Central memory CD8-positive, alpha-beta T cell (primary cell): ENCODE measurements at regions not wholly inside any gene's neighbourhood (a gene's known extent, or its start where the extent isn't known, plus 50 kb on each side); places are given as distances from the start of the nearest gene placed in this dataset.
"Not testable (repeated sequence)": the region's sequence is repeated elsewhere in the genome, so short reads cannot be mapped to it uniquely, and the experiment has no call there.

ENCODE experiments used
- ATAC-seq: fragments of 150-1000 bp; cut with Tn5 transposase; replicated peaks from 2 replicates; pipeline ENCODE4 v1.10.0; 2022; ENCODE audit warnings: mild to moderate bottlenecking, moderate FRiP score, moderate number of reproducible peaks; ENCODE audit not compliant: poor library complexity, severe bottlenecking; ENCODE audit errors: extremely low read depth
- DNase-seq, 2 donors: peaks; one replicate each; pipeline ENCODE4 v3.0.0; 2021; ENCODE audit warnings: low spot score in 2 of 2
- H3K27ac Mint-ChIP-seq: one replicate; pipeline ENCODE4 v1.8.0; 2022; ENCODE audit warnings: low read depth, mild to moderate bottlenecking, moderate library complexity, mixed read lengths
- H3K27me3 Mint-ChIP-seq: one replicate; pipeline ENCODE4 v1.8.0; 2022; ENCODE audit warnings: mixed read lengths
- H3K36me3 Mint-ChIP-seq: one replicate; pipeline ENCODE4 v1.8.0; 2022; ENCODE audit warnings: mild to moderate bottlenecking, moderate library complexity, mixed read lengths; ENCODE audit not compliant: insufficient read depth
- H3K4me1 Mint-ChIP-seq: one replicate; pipeline ENCODE4 v1.8.0; 2022; ENCODE audit warnings: mixed read lengths
- H3K4me3 Mint-ChIP-seq: one replicate; pipeline ENCODE4 v1.8.0; 2022; ENCODE audit warnings: mild to moderate bottlenecking, moderate library complexity, mixed read lengths
- H3K9me3 Mint-ChIP-seq: one replicate; pipeline ENCODE4 v1.8.0; 2022; ENCODE audit warnings: mixed read lengths

DNA sequence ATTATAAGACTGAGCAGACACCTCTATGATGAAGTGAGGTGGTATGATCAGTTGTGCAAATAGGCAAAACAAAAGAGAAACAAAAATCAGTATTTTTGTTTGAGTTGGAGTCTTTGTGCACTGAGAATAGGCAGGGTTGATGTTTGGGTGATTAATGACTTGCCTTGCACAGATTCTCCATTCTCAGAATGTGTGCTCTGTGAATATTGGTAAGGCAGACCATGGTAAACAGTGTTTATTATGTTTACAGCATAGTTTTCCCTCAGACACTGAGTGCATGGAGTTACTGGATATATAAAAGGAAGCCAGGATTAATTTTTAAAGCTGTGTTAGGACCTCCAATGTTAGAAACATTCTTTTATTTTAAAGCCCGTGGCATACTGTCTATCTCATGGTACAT, 240.2 kb upstream of the MAGEB16 start:
- no peaks in the 10 kb centered on the region for H3K9me3 Mint-ChIP-seq
- no peak overlapping the region for H3K4me3 Mint-ChIP-seq
- H3K36me3 Mint-ChIP-seq = no peaks in the 10 kb centered on the region
- DNase-seq (no peak), ATAC-seq (no peak)
- no peaks in the 10 kb centered on the region for H3K4me1 Mint-ChIP-seq
- no peaks in the 10 kb centered on the region for H3K27me3 Mint-ChIP-seq
- H3K27ac Mint-ChIP-seq = no peak overlapping the region

DNA sequence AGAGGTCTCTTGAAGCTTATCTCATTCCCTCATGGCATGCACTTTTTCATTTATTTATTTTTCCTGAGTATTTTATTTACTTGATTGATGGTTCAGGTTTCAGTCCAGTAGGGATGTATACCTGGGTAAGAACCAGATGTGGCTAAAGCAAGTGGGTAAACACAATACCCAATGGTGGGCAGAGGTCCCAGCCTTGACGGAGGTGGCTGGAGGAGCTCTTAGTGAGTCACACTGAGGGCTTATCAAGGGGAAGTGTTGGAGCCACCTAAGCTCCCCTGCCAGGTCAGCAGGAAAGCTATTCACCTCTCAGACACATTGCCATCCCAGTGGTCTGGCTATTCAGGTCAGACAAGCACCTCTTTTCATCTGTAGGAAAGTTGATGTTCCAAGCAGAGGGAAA, 236.2 kb upstream of the MAGEB16 start:
- H3K36me3 Mint-ChIP-seq = no peaks in the 10 kb centered on the region
- ATAC-seq (no peak), DNase-seq (no peak)
- no peak overlapping the region for H3K27ac Mint-ChIP-seq
- no peaks in the 10 kb centered on the region for H3K4me1 Mint-ChIP-seq
- H3K4me3 Mint-ChIP-seq = no peak overlapping the region
- H3K9me3 Mint-ChIP-seq = no peaks in the 10 kb centered on the region
- H3K27me3 Mint-ChIP-seq = no peaks in the 10 kb centered on the region

DNA sequence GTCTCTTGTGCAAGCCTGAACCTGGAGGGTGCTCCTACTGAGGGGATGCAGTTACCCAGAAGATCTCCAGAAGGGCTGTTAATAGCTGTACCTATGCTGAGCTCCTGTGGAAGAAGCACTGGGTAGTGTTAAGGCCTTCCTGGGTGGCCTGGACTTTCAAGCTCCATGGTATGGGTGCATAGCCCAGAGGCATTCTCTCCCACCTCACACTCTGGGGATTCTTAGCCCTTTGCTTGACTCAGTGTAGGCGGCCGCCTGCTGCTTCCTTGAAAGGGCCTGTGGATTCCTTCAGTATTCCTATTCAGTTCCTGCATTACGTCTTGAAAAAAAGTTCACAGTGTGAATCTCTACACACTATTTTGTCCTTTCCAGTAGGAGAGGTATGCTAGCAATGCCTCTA, 235.7 kb upstream of the MAGEB16 start:
- Mint-ChIP-seq H3K4me3 (no peak overlapping the region), H3K27ac (no peak overlapping the region), H3K9me3 (no peaks in the 10 kb centered on the region), H3K4me1 (no peaks in the 10 kb centered on the region), H3K27me3 (no peaks in the 10 kb centered on the region), H3K36me3 (no peaks in the 10 kb centered on the region)
- no peak for DNase-seq
- no peak for ATAC-seq

DNA sequence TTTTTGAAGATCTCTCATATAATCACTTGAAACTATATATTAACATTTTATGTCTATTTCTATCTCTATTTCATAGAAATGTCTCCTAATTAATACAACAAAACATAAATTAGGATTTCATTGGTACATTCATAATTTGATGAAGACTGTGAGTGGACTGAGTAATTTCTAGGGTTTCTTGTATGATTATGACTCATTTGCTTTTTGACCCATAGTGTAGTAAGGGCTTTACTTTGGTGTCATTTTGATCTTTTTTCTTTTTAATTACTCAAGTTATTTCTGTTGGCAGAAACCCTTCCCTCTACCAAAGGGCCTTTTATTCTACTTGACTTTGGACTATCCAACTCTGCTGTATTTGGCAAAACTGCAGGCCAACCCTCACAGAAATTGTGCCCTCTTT, 207.9 kb upstream of the MAGEB16 start:
- no peaks in the 10 kb centered on the region for H3K9me3 Mint-ChIP-seq
- no peak for ATAC-seq

DNA sequence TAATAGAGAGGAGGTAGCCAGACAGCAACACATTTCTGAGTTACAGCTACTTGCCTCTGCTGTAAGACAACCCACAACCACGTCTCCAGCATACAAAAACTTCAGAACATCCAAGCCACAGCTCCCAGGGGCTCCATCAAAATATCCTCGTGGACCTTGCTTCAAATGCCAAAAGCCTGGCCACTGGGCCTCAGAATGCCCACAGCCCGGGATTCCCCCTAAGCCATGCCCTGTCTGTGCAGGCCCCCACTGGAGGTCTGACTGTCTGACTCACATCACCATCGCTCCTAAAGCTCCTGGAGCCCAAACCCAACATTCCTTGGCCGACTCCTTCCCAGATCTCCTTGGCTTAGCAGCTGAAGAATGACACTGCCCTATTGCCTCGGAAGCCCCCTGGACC, 186.6 kb upstream of the MAGEB16 start:
- H3K36me3 Mint-ChIP-seq, H3K9me3 Mint-ChIP-seq, DNase-seq, H3K4me1 Mint-ChIP-seq, H3K4me3 Mint-ChIP-seq, H3K27me3 Mint-ChIP-seq, ATAC-seq, H3K27ac Mint-ChIP-seq: not testable (repeated sequence)

More for the DNA sequence above, 207.9 kb upstream of the MAGEB16 start:
- no peaks in the 10 kb centered on the region for H3K36me3 Mint-ChIP-seq
- no peaks in the 10 kb centered on the region for H3K27me3 Mint-ChIP-seq
- no peak overlapping the region for H3K27ac Mint-ChIP-seq
- no peak overlapping the region for H3K4me3 Mint-ChIP-seq
- no peaks in the 10 kb centered on the region for H3K4me1 Mint-ChIP-seq
- no peak for DNase-seq

DNA sequence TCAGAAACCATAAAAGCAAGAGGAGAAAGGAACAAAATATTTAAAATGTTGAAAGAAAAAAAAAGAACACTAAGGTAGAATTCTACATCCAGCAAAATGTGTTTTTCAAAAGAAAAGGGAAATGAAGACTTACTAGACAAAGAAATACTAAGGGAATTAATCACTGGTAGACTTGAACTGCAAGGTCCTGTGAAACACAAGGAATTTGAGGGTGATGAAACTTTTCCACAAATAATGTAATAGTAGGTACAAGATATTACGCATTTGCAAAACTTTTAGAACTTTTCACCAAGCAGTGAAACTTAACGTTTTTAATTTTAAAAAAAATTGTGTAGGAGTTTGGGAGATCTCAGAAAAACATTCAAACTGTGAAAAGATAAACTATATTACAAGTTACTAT, 180.3 kb upstream of the MAGEB16 start:
- Mint-ChIP-seq H3K4me3 (no peak overlapping the region), H3K9me3 (no peaks in the 10 kb centered on the region), H3K36me3 (no peaks in the 10 kb centered on the region), H3K4me1 (no peaks in the 10 kb centered on the region), H3K27ac (no peak overlapping the region), H3K27me3 (no peaks in the 10 kb centered on the region)
- DNase-seq (no peak), ATAC-seq (no peak)

DNA sequence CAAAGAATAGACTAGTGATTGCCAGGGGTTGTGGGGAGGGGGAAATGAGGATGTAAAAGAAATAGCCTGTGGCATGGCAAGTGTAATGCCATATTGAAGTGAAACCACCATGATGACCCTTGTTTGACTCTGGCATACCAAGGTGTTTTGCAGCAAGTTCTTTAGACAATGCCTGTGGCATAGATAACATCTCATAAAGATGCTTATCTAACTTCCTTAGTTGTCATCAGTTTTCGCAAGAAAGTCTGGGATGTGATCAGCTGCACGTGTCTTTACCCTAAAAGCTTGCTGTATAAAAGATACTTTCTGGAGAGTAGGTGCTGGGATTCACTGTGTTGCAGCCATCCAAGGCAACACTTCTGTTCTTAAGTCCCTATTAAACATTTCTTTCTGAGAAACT, 176.1 kb upstream of the MAGEB16 start:
- ATAC-seq = no peak
- Mint-ChIP-seq H3K4me3 (no peak overlapping the region), H3K36me3 (no peaks in the 10 kb centered on the region), H3K9me3 (no peaks in the 10 kb centered on the region), H3K4me1 (no peaks in the 10 kb centered on the region), H3K27me3 (no peaks in the 10 kb centered on the region), H3K27ac (no peak overlapping the region)
- DNase-seq = no peak

DNA sequence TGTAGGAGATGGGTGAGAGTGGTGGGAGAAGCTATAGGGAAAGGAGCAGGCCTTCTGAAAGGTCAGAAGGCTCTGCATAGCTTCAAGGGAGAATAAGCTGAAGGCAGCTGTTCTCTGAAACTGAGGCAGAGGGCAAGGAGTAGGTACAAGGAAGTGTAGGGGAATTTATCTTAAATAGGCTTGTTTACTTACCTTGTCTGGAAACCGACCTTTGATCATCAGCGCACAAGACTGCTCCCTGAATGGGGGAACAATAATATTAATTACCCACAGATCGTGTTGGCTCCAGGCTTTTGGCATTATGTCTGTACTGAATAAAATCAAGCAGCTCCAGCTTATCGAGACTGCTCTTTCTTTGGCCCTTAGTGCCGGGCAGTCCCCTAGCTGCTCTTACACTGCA, 175.5 kb upstream of the MAGEB16 start:
- Mint-ChIP-seq H3K4me1 (no peaks in the 10 kb centered on the region), H3K4me3 (no peak overlapping the region), H3K27me3 (no peaks in the 10 kb centered on the region), H3K36me3 (no peaks in the 10 kb centered on the region), H3K27ac (no peak overlapping the region), H3K9me3 (no peaks in the 10 kb centered on the region)
- DNase-seq (no peak), ATAC-seq (no peak)

DNA sequence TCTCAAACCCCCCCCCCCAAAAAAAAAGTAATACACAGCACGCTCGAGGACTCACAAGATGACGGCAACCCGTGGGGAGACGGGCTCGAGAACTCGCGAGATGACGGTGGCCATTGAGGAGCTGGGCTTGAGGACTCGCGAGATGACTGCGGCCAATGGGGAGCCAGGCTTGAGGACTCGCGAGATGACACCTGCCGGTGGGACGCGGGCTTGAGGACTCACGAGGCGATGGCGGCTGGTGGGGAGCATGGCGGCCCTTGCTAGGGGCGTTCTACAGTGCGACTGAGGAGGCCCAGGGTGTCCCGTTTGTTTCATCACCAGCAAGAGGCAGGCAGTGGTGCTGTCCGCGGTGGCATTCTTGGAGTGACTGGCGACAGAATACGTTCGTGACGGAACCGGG, 172.4 kb upstream of the MAGEB16 start:
- Mint-ChIP-seq H3K4me3 (no peak overlapping the region), H3K4me1 (no peaks in the 10 kb centered on the region), H3K27ac (no peak overlapping the region), H3K36me3 (no peaks in the 10 kb centered on the region), H3K27me3 (no peaks in the 10 kb centered on the region), H3K9me3 (peaks cover 5% of the 10 kb centered on the region)
- peak in 1 of 2 donors; percentile 12 for DNase-seq
- no peak for ATAC-seq

DNA sequence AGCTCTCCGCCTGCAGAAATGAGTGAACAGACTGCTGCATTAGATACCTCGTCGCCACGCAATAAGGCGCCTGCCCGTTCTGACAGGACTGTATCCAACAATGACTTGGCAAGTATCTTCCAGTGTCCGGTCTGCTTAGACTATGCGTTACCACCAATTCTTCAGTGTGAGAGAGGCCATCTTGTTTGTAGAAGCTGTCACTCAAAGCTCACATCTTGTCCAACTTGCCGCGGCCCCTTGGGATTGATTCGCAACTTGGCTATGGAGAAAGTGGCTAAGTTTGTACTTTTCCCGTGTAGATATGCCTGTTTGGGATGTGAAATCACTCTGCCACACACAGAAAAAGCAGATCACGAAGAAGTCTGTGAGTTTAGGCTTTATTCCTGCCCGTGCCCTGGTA, 172.0 kb upstream of the MAGEB16 start:
- ATAC-seq (no peak), DNase-seq (no peak)
- H3K27ac Mint-ChIP-seq = no peak overlapping the region
- H3K4me1 Mint-ChIP-seq = no peaks in the 10 kb centered on the region
- H3K27me3 Mint-ChIP-seq = no peaks in the 10 kb centered on the region
- H3K9me3 Mint-ChIP-seq = peaks cover 5% of the 10 kb centered on the region
- no peaks in the 10 kb centered on the region for H3K36me3 Mint-ChIP-seq
- H3K4me3 Mint-ChIP-seq = no peak overlapping the region

DNA sequence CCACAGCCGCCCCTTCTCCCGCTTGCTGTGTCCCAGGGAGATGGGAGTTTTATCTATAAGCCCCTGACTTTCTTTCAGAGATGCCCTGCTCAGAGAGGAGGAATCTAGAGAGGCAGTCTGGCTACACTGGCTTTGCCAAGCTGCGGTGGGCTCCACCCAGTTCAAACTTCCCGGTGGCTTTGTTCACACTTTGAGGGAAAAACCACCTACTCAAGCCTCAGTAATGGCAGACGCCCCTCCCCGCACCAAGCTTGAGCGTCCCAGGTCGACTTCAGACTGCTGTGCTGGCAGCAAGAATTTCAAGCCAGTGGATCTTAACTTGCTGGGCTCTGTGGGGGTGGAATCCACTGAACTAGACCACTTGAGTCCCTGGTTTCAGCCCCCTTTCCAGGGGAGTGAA, 162.2 kb upstream of the MAGEB16 start:
- H3K27me3 Mint-ChIP-seq, ATAC-seq, H3K27ac Mint-ChIP-seq, H3K4me1 Mint-ChIP-seq, H3K4me3 Mint-ChIP-seq, H3K36me3 Mint-ChIP-seq, DNase-seq: not testable (repeated sequence)
- H3K9me3 Mint-ChIP-seq = peaks cover 13% of the 10 kb centered on the region

DNA sequence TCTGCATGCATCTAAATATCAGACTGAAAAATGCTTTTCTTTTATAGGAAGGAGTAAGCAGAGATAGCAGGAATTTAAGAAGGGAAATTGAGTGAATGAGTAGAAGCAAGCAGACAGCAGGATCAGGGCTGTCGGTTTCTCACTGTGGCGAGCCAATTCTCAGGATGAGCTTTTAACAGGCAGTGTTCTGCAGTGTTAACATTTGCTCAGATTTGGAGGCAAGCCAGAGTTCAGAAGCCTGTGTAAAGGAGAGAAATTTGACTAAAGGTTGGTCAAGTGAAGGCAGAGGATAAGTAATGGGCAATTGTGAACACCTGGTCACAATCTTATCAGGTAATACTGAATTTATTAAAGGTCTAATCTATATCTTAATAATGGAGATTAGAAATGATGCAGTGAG, 133.3 kb upstream of the MAGEB16 start:
- H3K36me3 Mint-ChIP-seq = no peaks in the 10 kb centered on the region
- DNase-seq (no peak), ATAC-seq (no peak)
- no peaks in the 10 kb centered on the region for H3K9me3 Mint-ChIP-seq
- H3K27me3 Mint-ChIP-seq = no peaks in the 10 kb centered on the region
- H3K4me1 Mint-ChIP-seq = no peaks in the 10 kb centered on the region
- no peak overlapping the region for H3K27ac Mint-ChIP-seq
- H3K4me3 Mint-ChIP-seq = no peak overlapping the region

DNA sequence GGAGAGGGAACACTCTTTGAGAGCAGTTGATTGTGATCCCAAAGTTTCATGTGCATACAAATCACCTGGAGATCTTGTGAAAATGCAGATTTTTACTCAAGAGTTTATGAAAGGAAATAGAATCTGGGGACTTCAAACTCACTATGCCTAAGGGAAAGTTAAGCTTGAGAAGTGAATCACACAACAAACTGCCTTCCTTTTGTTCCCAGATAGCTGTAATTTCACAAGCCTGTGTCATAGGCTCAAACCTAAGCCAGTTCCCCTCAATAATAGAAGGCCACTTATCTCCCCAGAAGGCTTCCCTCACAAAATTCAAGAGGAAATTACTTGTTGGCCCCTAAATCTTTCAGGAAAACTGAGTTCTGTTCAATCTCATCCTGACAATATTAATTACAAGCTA, 132.8 kb upstream of the MAGEB16 start:
- Mint-ChIP-seq H3K27ac (no peak overlapping the region), H3K4me1 (no peaks in the 10 kb centered on the region), H3K36me3 (no peaks in the 10 kb centered on the region), H3K9me3 (no peaks in the 10 kb centered on the region), H3K27me3 (no peaks in the 10 kb centered on the region), H3K4me3 (no peak overlapping the region)
- DNase-seq (no peak), ATAC-seq (no peak)

DNA sequence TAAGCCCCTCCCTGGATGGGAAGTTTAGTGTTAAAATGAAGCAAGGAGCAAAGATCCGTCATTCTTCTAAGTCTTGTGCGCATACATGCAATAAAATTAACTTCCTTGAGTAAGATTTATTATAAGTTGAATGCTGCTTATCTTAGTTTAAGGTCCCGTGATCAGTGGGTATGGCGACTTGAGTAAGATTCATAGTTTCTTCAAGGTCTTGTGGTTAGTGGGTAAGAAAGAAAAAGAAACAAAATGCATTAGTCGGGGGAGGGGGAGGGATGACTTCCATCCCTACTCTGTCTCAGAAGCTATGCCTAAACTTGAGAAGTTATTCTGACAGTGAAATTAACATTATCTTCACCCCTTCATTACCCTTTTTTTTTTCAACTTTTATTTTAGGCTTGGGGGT, 127.3 kb upstream of the MAGEB16 start:
- peaks cover 11% of the 10 kb centered on the region for H3K9me3 Mint-ChIP-seq
- DNase-seq = no peak
- no peak for ATAC-seq
- H3K36me3 Mint-ChIP-seq = no peaks in the 10 kb centered on the region
- no peaks in the 10 kb centered on the region for H3K27me3 Mint-ChIP-seq
- H3K4me1 Mint-ChIP-seq = no peaks in the 10 kb centered on the region
- H3K4me3 Mint-ChIP-seq = no peak overlapping the region
- H3K27ac Mint-ChIP-seq = no peak overlapping the region
